IMR-90 (cell line): ENCODE measurements at regions not wholly inside any gene's neighbourhood (a gene's known extent, or its start where the extent isn't known, plus 50 kb on each side); places are given as distances from the start of the nearest gene placed in this dataset.

Source experiments
- ATAC-seq: fragments of 200-7000 bp; cut with Tn5 transposase; 2 replicates; pipeline ENCODE4 v1.9.1; 2020; ENCODE audit warnings: low read depth, mild to moderate bottlenecking, moderate library complexity
- BruUV-seq: library from RNA; stranded (reverse); fragments of 400-500 nt; replicated peaks from 2 replicates; lab custom pipeline; 2021; lab: Mats Ljungman, UMichigan
- CTCF ChIA-PET: fragments of 300-600 bp; formaldehyde crosslinking; extraction: SDS; loops from one replicate; lab custom pipeline; 2021; ENCODE audit warnings: antibody characterized with exemption; lab: Yijun Ruan, JAX
- POLR2A ChIA-PET: fragments of 300-600 bp; sonication (Branson Sonifier 250); formaldehyde crosslinking; loops from one replicate; lab custom pipeline; 2022; ENCODE audit warnings: antibody characterized with exemption; ENCODE audit not compliant: unreplicated experiment; lab: Charles Lee
- DNase-seq: peaks from one replicate; pipeline ENCODE4 v3.0.0; 2013
- H2AFZ ChIP-seq: replicated peaks from 2 replicates; pipeline ENCODE3; 2013; ENCODE audit warnings: low read length, mild to moderate bottlenecking; ENCODE audit not compliant: poor library complexity
- H2AK5ac ChIP-seq: 2 replicates; pipeline ENCODE4 v1.6.1; 2013; ENCODE audit warnings: low read depth, low read length, inconsistent platforms
- H2AK9ac ChIP-seq: replicated peaks from 2 replicates; pipeline ENCODE3; 2013; ENCODE audit warnings: mild to moderate bottlenecking, low read depth, low read length, moderate library complexity; ENCODE audit not compliant: poor library complexity
- H2BK120ac ChIP-seq: 2 replicates; pipeline ENCODE4 v1.6.1; 2013; ENCODE audit warnings: low read depth, low read length, inconsistent platforms
- H2BK15ac ChIP-seq: 3 replicates; pipeline ENCODE4 v1.6.1; 2013; ENCODE audit warnings: low read depth, low read length, inconsistent platforms
- H2BK20ac ChIP-seq: 2 replicates; pipeline ENCODE4 v1.6.1; 2013; ENCODE audit warnings: low read depth, mild to moderate bottlenecking, inconsistent platforms, low read length, moderate library complexity
- H2BK5ac ChIP-seq: 2 replicates; pipeline ENCODE4 v1.6.1; 2013; ENCODE audit warnings: mild to moderate bottlenecking, low read depth, low read length, inconsistent platforms; ENCODE audit not compliant: poor library complexity, severe bottlenecking
- H3K14ac ChIP-seq: replicated peaks from 2 replicates; pipeline ENCODE4 v1.6.1; 2013; ENCODE audit warnings: low read depth, low read length, inconsistent platforms
- H3K18ac ChIP-seq: 2 replicates; pipeline ENCODE4 v1.6.1; 2013; ENCODE audit warnings: low read depth, low read length, control low read depth
- H3K23ac ChIP-seq: 2 replicates; pipeline ENCODE4 v1.6.1; 2013; ENCODE audit warnings: low read depth, low read length, inconsistent platforms
- H3K27ac ChIP-seq: 2 replicates; pipeline ENCODE4 v1.5.1; 2013; ENCODE audit warnings: mild to moderate bottlenecking, control low read depth, low read length; ENCODE audit not compliant: insufficient read depth
- H3K27me3 ChIP-seq: 2 replicates; pipeline ENCODE4 v1.6.1; 2013; ENCODE audit warnings: low read length; ENCODE audit not compliant: control insufficient read depth, insufficient read depth
- H3K36me3 ChIP-seq: 2 replicates; pipeline ENCODE4 v1.6.1; 2013; ENCODE audit warnings: low read length, mixed read lengths; ENCODE audit not compliant: control insufficient read depth, insufficient read depth
- H3K4ac ChIP-seq: 2 replicates; pipeline ENCODE4 v1.6.1; 2013; ENCODE audit warnings: low read depth, low read length, inconsistent platforms
- H3K4me1 ChIP-seq: 2 replicates; pipeline ENCODE4 v1.6.1; 2013; ENCODE audit warnings: low read length, mixed read lengths; ENCODE audit not compliant: control insufficient read depth, insufficient read depth
- H3K4me2 ChIP-seq: 2 replicates; pipeline ENCODE4 v1.6.1; 2013; ENCODE audit warnings: low read depth, mild to moderate bottlenecking, control low read depth, low read length, moderate library complexity
- H3K4me3 ChIP-seq: 2 replicates; pipeline ENCODE4 v1.5.1; 2013; ENCODE audit warnings: low read depth, mild to moderate bottlenecking, control low read depth, low read length, moderate library complexity; ENCODE audit not compliant: insufficient read depth
- H3K56ac ChIP-seq: 2 replicates; pipeline ENCODE4 v1.6.1; 2013; ENCODE audit warnings: low read length, inconsistent platforms; ENCODE audit not compliant: insufficient read depth; ENCODE audit errors: extremely low read depth
- H3K79me1 ChIP-seq, 2 experiments: 2 replicates each; pipeline ENCODE4 v1.6.1; 2013; ENCODE audit warnings: low read length in 2 of 2, inconsistent platforms in 1 of 2, low read depth in 1 of 2
- H3K9ac ChIP-seq: 2 replicates; pipeline ENCODE4 v1.6.1; 2013; ENCODE audit warnings: low read depth, low read length, control low read depth
- H3K9me1 ChIP-seq: 2 replicates; pipeline ENCODE4 v1.6.1; 2013; ENCODE audit warnings: low read length, inconsistent platforms; ENCODE audit not compliant: insufficient read depth
- H3K9me3 ChIP-seq: 2 replicates; pipeline ENCODE4 v1.6.1; 2013; ENCODE audit warnings: low read length; ENCODE audit not compliant: control insufficient read depth, insufficient read depth
- H4K20me1 ChIP-seq: 2 replicates; pipeline ENCODE4 v1.6.1; 2013; ENCODE audit warnings: low read length, inconsistent platforms; ENCODE audit not compliant: insufficient read depth
- H4K5ac ChIP-seq: 2 replicates; pipeline ENCODE4 v1.6.1; 2013; ENCODE audit warnings: mild to moderate bottlenecking, low read depth, low read length, control low read depth
- H4K8ac ChIP-seq, 2 experiments: 2 replicates each; pipeline ENCODE4 v1.6.1; 2013; ENCODE audit warnings: low read depth in 2 of 2, low read length in 2 of 2, control low read depth in 1 of 2, inconsistent platforms in 1 of 2
- H4K91ac ChIP-seq: 2 replicates; pipeline ENCODE4 v1.6.1; 2013; ENCODE audit warnings: low read depth, low read length, inconsistent platforms; ENCODE audit not compliant: insufficient read depth
- BHLHE40 ChIP-seq: fragments of 150-350 bp; IDR thresholded peaks from 2 replicates; pipeline ENCODE4 v1.6.1; 2016; ENCODE audit warnings: mild to moderate bottlenecking, low read depth, low read length
- CEBPB ChIP-seq: IDR thresholded peaks from 2 replicates; pipeline ENCODE4 v1.6.1; 2012; ENCODE audit warnings: low read depth, low read length, improper control_type of control experiment
- CHD1 ChIP-seq: IDR thresholded peaks from 2 replicates; pipeline ENCODE4 v1.6.1; 2012; ENCODE audit warnings: low read depth, low read length, improper control_type of control experiment
- ELK1 ChIP-seq: fragments of 150-350 bp; IDR thresholded peaks from 2 replicates; pipeline ENCODE4 v1.6.1; 2016; ENCODE audit warnings: low read depth, mild to moderate bottlenecking, low read length, moderate library complexity, borderline replicate concordance
- FOS ChIP-seq: fragments of 150-350 bp; IDR thresholded peaks from 2 replicates; pipeline ENCODE4 v1.6.1; 2016; ENCODE audit warnings: low read depth, low read length
- MAZ ChIP-seq: IDR thresholded peaks from 2 replicates; pipeline ENCODE4 v1.6.1; 2012; ENCODE audit warnings: low read depth, mild to moderate bottlenecking, low read length, improper control_type of control experiment, moderate library complexity, borderline replicate concordance
- MXI1 ChIP-seq: IDR thresholded peaks from 2 replicates; pipeline ENCODE4 v1.6.1; 2012; ENCODE audit warnings: low read depth, mild to moderate bottlenecking, low read length, moderate library complexity, borderline replicate concordance
- NFE2L2 ChIP-seq: fragments of 150-350 bp; IDR thresholded peaks from 2 replicates; pipeline ENCODE4 v1.6.1; 2016; ENCODE audit warnings: low read depth, mild to moderate bottlenecking, low read length
- POLR2A ChIP-seq: IDR thresholded peaks from 2 replicates; pipeline ENCODE4 v1.6.1; 2012; ENCODE audit warnings: mild to moderate bottlenecking, low read depth, low read length
- RFX5 ChIP-seq: IDR thresholded peaks from 2 replicates; pipeline ENCODE4 v1.8.0; 2012; ENCODE audit warnings: low read depth, mild to moderate bottlenecking, low read length, moderate library complexity
- SMC3 ChIP-seq: fragments of 150-350 bp; IDR thresholded peaks from 2 replicates; pipeline ENCODE4 v1.6.1; 2016; ENCODE audit warnings: low read depth, mild to moderate bottlenecking, antibody characterized with exemption, low read length, moderate library complexity
- USF2 ChIP-seq: fragments of 150-350 bp; IDR thresholded peaks from 2 replicates; pipeline ENCODE4 v1.6.1; 2017; ENCODE audit warnings: mild to moderate bottlenecking, antibody characterized with exemption, low read length, low read depth
- WGBS, 2 experiments: methylation state at CpG; one replicate each; pipeline versions ENCODE4 v1.1.5 to v1.1.7; 2013; ENCODE audit warnings: missing lambda C conversion rate in 2 of 2; ENCODE audit not compliant: insufficient read length in 1 of 2; ENCODE audit errors: extremely low coverage in 2 of 2; 5-methylcytosine and 5-hydroxymethylcytosine counted together
- dilution Hi-C: fragments of 300-500 bp; cut with HindIII; formaldehyde crosslinking; loops from one replicate; pipeline ENCODE4 v1.14.3; 2018; ENCODE audit warnings: low sequenced_read_pairs; ENCODE audit not compliant: unreplicated experiment
- in situ Hi-C: fragments of 300-500 bp; cut with MboI; formaldehyde crosslinking; loops from 3 replicates; pipeline ENCODE4 v1.14.3; 2019; ENCODE audit warnings: low sequenced_read_pairs, inconsistent platforms, mixed read lengths
- intact Hi-C: fragments of 100-400 bp; cut with micrococcal nuclease; formaldehyde crosslinking; loops from 2 replicates; pipeline ENCODE4 v1.10.0; 2022
- TF ChIP-seq, protein P1 (sequence below): conservative IDR thresholded peaks from 2 replicates; pipeline ENCODE4 v1.5.1; 2012; ENCODE audit warnings: mild to moderate bottlenecking, low read depth, low read length, improper control_type of control experiment

DNA sequence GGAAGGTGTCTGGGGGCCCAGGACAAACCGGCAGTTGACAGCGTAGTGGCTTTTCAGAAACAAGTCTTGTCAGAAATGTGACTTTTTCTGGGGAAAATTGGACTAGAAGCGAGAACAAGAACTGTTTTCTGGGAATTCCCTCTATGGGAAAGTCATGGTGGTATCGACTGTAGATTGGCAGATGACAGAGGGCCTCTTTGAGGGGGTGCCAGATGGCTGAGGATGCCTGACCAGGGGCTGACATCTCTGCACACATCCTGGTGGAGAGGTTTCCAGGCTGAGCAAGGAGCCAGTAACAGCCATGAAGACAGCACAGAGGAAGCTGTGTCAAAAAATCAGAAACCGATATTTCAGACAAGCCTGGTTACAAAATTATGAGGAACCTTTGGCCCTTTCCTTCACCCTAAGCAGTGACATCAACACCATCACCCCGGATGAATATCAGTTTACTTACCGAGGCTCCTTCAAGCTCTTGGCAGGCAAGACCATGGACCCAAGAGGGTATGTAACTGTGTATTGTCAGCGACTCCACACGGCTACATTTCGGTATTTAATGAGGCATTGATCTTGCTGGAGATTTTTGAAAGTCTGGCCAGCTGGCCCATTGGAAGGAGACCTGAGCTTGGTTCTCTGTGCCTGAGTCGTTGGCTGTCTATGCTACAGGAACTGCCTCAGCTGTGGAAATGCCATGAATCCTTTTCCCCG lies 1525.3 kb upstream of the TMEM132C start:
- Histone ChIP-seq H3K4ac (no peak overlapping the region), H3K9me1 (no peaks in the 10 kb centered on the region), H2BK15ac (no peak overlapping the region), H4K20me1 (no peaks in the 10 kb centered on the region), H2BK120ac (no peak overlapping the region), H3K36me3 (no peaks in the 10 kb centered on the region), H4K5ac (no peak overlapping the region), H3K4me3 (no peak overlapping the region), H3K79me1 (no peaks in the 10 kb centered on the region), H3K27ac (no peak overlapping the region), H4K8ac (no peak overlapping the region), H3K9ac (no peak overlapping the region), H3K9me3 (peaks cover 16% of the 10 kb centered on the region), H2BK20ac (no peak overlapping the region), H3K23ac (no peak overlapping the region), H2AK5ac (no peak overlapping the region), H3K4me2 (no peak overlapping the region), H2AK9ac (no peak overlapping the region), H3K27me3 (no peaks in the 10 kb centered on the region), H4K91ac (no peak overlapping the region), H2BK5ac (no peak overlapping the region), H3K56ac (no peak overlapping the region), H2AFZ (no peak overlapping the region), H3K18ac (no peak overlapping the region), H3K4me1 (no peaks in the 10 kb centered on the region), H3K14ac (no peak overlapping the region)
- WGBS, 2 experiments: 36% methylated on average over 4 of the region's 12 CpGs; no CpG with 5 or more reads in 1 of the 2 experiments
- intact Hi-C loops (no loop called here), dilution Hi-C loops (no loop called here), in situ Hi-C loops (no loop called here)
- ChIA-PET POLR2A (no interaction called here), CTCF (no interaction called here)
- BruUV-seq: no TSS peak
- ATAC-seq (no peak), DNase-seq (no peak)
- TF ChIP-seq SMC3 (no peak), BHLHE40 (no peak), USF2 (no peak), FOS (no peak), MXI1 (no peak), NFE2L2 (no peak), MAZ (no peak), CEBPB (no peak), ELK1 (no peak), RFX5 (no peak), POLR2A (no peak), CHD1 (no peak)
- TF ChIP-seq, protein P1, sequence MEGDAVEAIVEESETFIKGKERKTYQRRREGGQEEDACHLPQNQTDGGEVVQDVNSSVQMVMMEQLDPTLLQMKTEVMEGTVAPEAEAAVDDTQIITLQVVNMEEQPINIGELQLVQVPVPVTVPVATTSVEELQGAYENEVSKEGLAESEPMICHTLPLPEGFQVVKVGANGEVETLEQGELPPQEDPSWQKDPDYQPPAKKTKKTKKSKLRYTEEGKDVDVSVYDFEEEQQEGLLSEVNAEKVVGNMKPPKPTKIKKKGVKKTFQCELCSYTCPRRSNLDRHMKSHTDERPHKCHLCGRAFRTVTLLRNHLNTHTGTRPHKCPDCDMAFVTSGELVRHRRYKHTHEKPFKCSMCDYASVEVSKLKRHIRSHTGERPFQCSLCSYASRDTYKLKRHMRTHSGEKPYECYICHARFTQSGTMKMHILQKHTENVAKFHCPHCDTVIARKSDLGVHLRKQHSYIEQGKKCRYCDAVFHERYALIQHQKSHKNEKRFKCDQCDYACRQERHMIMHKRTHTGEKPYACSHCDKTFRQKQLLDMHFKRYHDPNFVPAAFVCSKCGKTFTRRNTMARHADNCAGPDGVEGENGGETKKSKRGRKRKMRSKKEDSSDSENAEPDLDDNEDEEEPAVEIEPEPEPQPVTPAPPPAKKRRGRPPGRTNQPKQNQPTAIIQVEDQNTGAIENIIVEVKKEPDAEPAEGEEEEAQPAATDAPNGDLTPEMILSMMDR: no peak
